ENCODE measurements at regions not wholly inside any gene's neighbourhood (a gene's known extent, or its start where the extent isn't known, plus 50 kb on each side); places are given as distances from the start of the nearest gene placed in this dataset.

GRCh38 chr7:41584746-41585145, 118.1 kb downstream of the INHBA start:
- H3K4me3 ChIP-seq (ENCODE audit: low read depth, low read length) = no peak overlapping the region
- TF ChIP-seq, protein P1, sequence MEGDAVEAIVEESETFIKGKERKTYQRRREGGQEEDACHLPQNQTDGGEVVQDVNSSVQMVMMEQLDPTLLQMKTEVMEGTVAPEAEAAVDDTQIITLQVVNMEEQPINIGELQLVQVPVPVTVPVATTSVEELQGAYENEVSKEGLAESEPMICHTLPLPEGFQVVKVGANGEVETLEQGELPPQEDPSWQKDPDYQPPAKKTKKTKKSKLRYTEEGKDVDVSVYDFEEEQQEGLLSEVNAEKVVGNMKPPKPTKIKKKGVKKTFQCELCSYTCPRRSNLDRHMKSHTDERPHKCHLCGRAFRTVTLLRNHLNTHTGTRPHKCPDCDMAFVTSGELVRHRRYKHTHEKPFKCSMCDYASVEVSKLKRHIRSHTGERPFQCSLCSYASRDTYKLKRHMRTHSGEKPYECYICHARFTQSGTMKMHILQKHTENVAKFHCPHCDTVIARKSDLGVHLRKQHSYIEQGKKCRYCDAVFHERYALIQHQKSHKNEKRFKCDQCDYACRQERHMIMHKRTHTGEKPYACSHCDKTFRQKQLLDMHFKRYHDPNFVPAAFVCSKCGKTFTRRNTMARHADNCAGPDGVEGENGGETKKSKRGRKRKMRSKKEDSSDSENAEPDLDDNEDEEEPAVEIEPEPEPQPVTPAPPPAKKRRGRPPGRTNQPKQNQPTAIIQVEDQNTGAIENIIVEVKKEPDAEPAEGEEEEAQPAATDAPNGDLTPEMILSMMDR (IDR thresholded peaks at IDR 0.05; ENCODE audit: insufficient read depth, low read length, poor library complexity, severe bottlenecking) = no peak

DNA sequence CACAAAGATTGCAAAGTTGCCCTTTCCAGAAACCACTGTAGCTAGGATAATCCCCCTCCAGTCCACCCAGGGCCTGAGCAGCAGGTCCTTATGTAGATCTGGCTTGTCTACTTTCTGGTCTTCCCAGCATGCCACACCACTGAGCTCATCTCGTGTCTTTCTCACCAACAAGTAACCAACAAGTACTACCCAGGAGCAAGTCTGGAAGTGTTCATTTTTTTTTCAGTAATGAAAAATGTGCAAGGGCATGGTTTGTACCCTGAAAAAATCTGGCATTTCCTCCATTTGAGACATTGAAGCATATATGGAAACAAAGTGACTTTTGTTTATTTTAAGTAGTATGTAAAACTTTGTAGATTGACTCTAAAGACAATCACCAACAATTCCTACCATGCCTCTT, 120.8 kb downstream of the INHBA start:
- no peak for DNase-seq (ENCODE audit: low read depth)
- H3K36me3 ChIP-seq (ENCODE audit: control insufficient read depth, insufficient read depth, low read length) = no peaks in the 10 kb centered on the region
- TF ChIP-seq, protein P1 (IDR thresholded peaks at IDR 0.05; ENCODE audit: insufficient read depth, low read length, poor library complexity, severe bottlenecking) = no peak
- no peak overlapping the region for H3K4me3 ChIP-seq (ENCODE audit: low read depth, low read length)
- no peaks in the 10 kb centered on the region for H3K27me3 ChIP-seq (ENCODE audit: control insufficient read depth, insufficient read depth, low read length)

More at GRCh38 chr7:41584746-41585145, 118.1 kb downstream of the INHBA start:
- H3K36me3 ChIP-seq (ENCODE audit: control insufficient read depth, insufficient read depth, low read length) = no peaks in the 10 kb centered on the region
- no peak for DNase-seq (ENCODE audit: low read depth)
- no peaks in the 10 kb centered on the region for H3K27me3 ChIP-seq (ENCODE audit: control insufficient read depth, insufficient read depth, low read length)

DNA sequence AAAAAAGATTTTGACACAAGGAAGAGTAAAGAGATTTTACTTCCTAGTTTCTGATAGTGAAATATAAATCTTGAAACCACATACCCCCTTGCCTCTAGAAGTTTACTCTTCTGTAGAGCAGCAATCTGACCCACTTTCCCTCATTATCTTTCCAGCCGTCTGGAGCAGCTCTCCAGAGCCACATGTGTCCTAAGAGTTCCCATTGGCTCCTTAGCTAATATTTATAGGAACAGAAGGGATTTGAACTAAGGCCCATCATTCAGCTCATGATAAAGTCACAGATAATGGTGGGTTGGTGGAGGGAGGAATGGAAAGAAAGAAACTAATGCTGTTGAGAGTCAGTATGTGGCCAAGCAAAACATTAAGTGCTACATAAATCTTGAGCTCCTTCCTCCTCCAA, 121.8 kb downstream of the INHBA start:
- no peaks in the 10 kb centered on the region for H3K36me3 ChIP-seq (ENCODE audit: control insufficient read depth, insufficient read depth, low read length)
- no peaks in the 10 kb centered on the region for H3K27me3 ChIP-seq (ENCODE audit: control insufficient read depth, insufficient read depth, low read length)
- no peak for DNase-seq (ENCODE audit: low read depth)
- TF ChIP-seq, protein P1 (IDR thresholded peaks at IDR 0.05; ENCODE audit: insufficient read depth, low read length, poor library complexity, severe bottlenecking) = no peak
- no peak overlapping the region for H3K4me3 ChIP-seq (ENCODE audit: low read depth, low read length)

DNA sequence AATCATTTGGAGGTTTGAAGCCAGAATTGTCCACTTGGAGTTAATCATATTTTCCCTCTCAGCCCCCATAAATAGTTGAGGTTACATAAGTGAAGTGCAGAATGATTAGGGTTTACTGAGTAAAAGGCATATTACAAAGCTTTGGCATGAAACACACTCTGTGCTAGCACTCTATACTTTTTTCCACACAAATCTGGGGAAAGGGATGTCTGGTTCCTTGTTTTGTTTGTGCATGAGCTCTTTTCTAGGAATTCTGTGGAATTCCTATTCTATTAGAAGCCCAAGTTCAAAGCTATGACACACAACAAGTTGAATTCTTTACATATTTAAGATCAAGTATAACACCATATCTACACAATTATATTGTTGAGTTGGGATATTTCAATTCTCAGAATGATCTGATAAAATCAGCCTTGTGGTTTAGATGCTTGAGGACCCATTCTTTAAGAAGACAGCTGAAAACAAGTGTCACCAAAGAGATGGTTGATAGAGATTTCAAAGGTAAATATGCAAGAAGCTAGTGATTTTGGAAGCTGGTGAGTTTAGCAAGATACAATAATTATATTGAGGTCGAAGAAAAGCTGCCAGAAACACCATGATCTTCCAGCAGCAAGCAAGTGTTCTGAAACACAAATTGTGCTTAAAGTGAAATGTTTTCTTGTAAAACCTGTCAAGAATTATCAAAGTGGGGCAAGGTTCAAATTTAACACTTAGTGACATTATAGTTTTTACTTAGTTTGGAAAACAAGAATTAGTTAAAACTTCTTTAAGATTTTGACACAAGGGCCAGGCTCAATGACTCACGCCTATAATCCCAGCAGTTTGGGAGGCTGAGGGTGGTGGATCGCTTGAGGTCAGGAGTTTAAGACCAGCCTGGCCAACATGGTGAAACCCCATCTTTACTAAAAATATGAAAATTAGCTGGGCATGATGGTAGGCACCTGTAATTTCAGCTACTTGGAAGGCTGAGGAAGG, 122.6 kb downstream of the INHBA start:
- H3K36me3 ChIP-seq (ENCODE audit: control insufficient read depth, insufficient read depth, low read length) = no peaks in the 10 kb centered on the region
- DNase-seq (ENCODE audit: low read depth) = peak; percentile 56
- H3K27me3 ChIP-seq (ENCODE audit: control insufficient read depth, insufficient read depth, low read length) = no peaks in the 10 kb centered on the region
- H3K4me3 ChIP-seq (ENCODE audit: low read depth, low read length) = no peak overlapping the region
- TF ChIP-seq, protein P1 (IDR thresholded peaks at IDR 0.05; ENCODE audit: insufficient read depth, low read length, poor library complexity, severe bottlenecking) = no peak

- Histone ChIP-seq H3K4me3 (ENCODE audit: low read depth, low read length) (no peak overlapping the region), H3K36me3 (ENCODE audit: control insufficient read depth, insufficient read depth, low read length) (no peaks in the 10 kb centered on the region), H3K27me3 (ENCODE audit: control insufficient read depth, insufficient read depth, low read length) (no peaks in the 10 kb centered on the region)
- TF ChIP-seq, protein P1 (IDR thresholded peaks at IDR 0.05; ENCODE audit: insufficient read depth, low read length, poor library complexity, severe bottlenecking) = no peak
- no peak for DNase-seq (ENCODE audit: low read depth)
Measured at GRCh38 chr7:41578700-41579099, 124.2 kb downstream of the INHBA start.

Measured in kidney epithelial cell (primary cell).